Ovary (tissue), 3 donors: ENCODE measurements at regions not wholly inside any gene's neighbourhood (a gene's known extent, or its start where the extent isn't known, plus 50 kb on each side); places are given as distances from the start of the nearest gene placed in this dataset.

Source experiments
- POLR2A ChIP-seq: fragments of 450-650 bp; IDR thresholded peaks from one replicate; pipeline ENCODE4 v1.6.1; 2017; ENCODE audit warnings: antibody characterized with exemption, mild to moderate bottlenecking, moderate library complexity
- TF ChIP-seq, protein P1 (sequence below), 3 donors: fragments of 450-650 bp in 2 of 3; fragments of 200-600 bp in 1 of 3; IDR thresholded peaks; one replicate each; pipeline versions ENCODE4 v1.5.1 to v1.8.0; 2016 to 2022; ENCODE audit warnings: antibody characterized with exemption in 3 of 3, mild to moderate bottlenecking in 1 of 3
- donor health status: DM: no; HTN: no; CAD: no.

GRCh38 chr7:121525155-121525819 lies 129.2 kb upstream of the FAM3C start:
- TF ChIP-seq, protein P1, sequence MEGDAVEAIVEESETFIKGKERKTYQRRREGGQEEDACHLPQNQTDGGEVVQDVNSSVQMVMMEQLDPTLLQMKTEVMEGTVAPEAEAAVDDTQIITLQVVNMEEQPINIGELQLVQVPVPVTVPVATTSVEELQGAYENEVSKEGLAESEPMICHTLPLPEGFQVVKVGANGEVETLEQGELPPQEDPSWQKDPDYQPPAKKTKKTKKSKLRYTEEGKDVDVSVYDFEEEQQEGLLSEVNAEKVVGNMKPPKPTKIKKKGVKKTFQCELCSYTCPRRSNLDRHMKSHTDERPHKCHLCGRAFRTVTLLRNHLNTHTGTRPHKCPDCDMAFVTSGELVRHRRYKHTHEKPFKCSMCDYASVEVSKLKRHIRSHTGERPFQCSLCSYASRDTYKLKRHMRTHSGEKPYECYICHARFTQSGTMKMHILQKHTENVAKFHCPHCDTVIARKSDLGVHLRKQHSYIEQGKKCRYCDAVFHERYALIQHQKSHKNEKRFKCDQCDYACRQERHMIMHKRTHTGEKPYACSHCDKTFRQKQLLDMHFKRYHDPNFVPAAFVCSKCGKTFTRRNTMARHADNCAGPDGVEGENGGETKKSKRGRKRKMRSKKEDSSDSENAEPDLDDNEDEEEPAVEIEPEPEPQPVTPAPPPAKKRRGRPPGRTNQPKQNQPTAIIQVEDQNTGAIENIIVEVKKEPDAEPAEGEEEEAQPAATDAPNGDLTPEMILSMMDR (IDR thresholded peaks at IDR 0.05), result no peak
- TF ChIP-seq POLR2A, result no peak
